MM.1S (cell line): ENCODE measurements at regions not wholly inside any gene's neighbourhood (a gene's known extent, or its start where the extent isn't known, plus 50 kb on each side); places are given as distances from the start of the nearest gene placed in this dataset.
"Not testable (repeated sequence)": the region's sequence is repeated elsewhere in the genome, so short reads cannot be mapped to it uniquely, and the experiment has no call there.

Source experiments
- DNase-seq: peaks from one replicate; pipeline ENCODE4 v3.0.0-alpha.2; 2015
- H2AFZ ChIP-seq: fragments of 300-600 bp; sonication (generic); 2 replicates; pipeline ENCODE4 v1.6.0; 2016; ENCODE audit warnings: antibody characterized with exemption, low read length
- H3F3A ChIP-seq: fragments of 300-600 bp; sonication (generic); 2 replicates; pipeline ENCODE4 v1.6.1; 2016; ENCODE audit warnings: mild to moderate bottlenecking, antibody characterized with exemption, low read length, moderate library complexity, mixed read lengths; ENCODE audit not compliant: insufficient read depth
- H3K27ac ChIP-seq: fragments of 300-600 bp; sonication (generic); 2 replicates; pipeline ENCODE4 v1.5.1; 2016; ENCODE audit warnings: mild to moderate bottlenecking, low read length
- H3K27me3 ChIP-seq: fragments of 300-600 bp; sonication (generic); replicated peaks from 2 replicates; pipeline ENCODE4 v1.6.0; 2016; ENCODE audit warnings: low read length; ENCODE audit not compliant: insufficient read depth
- H3K36me3 ChIP-seq: fragments of 300-600 bp; sonication (generic); replicated peaks from 2 replicates; pipeline ENCODE4 v1.6.1; 2016; ENCODE audit warnings: mild to moderate bottlenecking, low read length, mixed read lengths; ENCODE audit not compliant: insufficient read depth
- H3K4me1 ChIP-seq: fragments of 300-600 bp; sonication (generic); 2 replicates; pipeline ENCODE4 v1.6.1; 2016; ENCODE audit warnings: low read length, mixed read lengths
- H3K4me2 ChIP-seq: fragments of 300-600 bp; sonication (generic); 2 replicates; pipeline ENCODE4 v1.6.0; 2016; ENCODE audit warnings: low read depth, low read length
- H3K4me3 ChIP-seq: fragments of 300-600 bp; sonication (generic); 2 replicates; pipeline ENCODE4 v1.5.1; 2016; ENCODE audit warnings: low read length, mixed read lengths
- H3K79me2 ChIP-seq: fragments of 300-600 bp; sonication (generic); 2 replicates; pipeline ENCODE4 v1.6.1; 2016; ENCODE audit warnings: mixed run types, low read length, mixed read lengths
- H3K9ac ChIP-seq: fragments of 300-600 bp; sonication (generic); 2 replicates; pipeline ENCODE4 v1.6.1; 2016; ENCODE audit warnings: low read length, mixed read lengths
- H3K9me2 ChIP-seq: fragments of 300-600 bp; sonication (generic); replicated peaks from 2 replicates; pipeline ENCODE4 v1.6.1; 2016; ENCODE audit warnings: mild to moderate bottlenecking, low read length, mixed read lengths; ENCODE audit not compliant: insufficient read depth
- H3K9me3 ChIP-seq: fragments of 300-600 bp; sonication (generic); replicated peaks from 2 replicates; pipeline ENCODE4 v1.6.1; 2016; ENCODE audit warnings: mild to moderate bottlenecking, low read length, mixed read lengths; ENCODE audit not compliant: insufficient read depth
- H4K20me1 ChIP-seq: fragments of 300-600 bp; sonication (generic); 2 replicates; pipeline ENCODE4 v1.6.1; 2016; ENCODE audit warnings: mild to moderate bottlenecking, low read length, moderate library complexity, mixed read lengths; ENCODE audit not compliant: insufficient read depth
- CTCF ChIP-seq: fragments of 300-600 bp; sonication (generic); IDR thresholded peaks from 2 replicates; pipeline ENCODE4 v1.5.1; 2016; ENCODE audit warnings: antibody characterized with exemption, low read length, mixed read lengths
- EZH2 ChIP-seq: fragments of 300-600 bp; sonication (generic); optimal IDR thresholded peaks from 2 replicates; pipeline ENCODE3; 2017; ENCODE audit warnings: low read depth, mild to moderate bottlenecking, antibody characterized with exemption, low read length, mixed read lengths
- EZH2phosphoT487 ChIP-seq: fragments of 300-600 bp; sonication (generic); IDR thresholded peaks from 2 replicates; pipeline ENCODE4 v1.6.1; 2018; ENCODE audit warnings: antibody characterized with exemption, low read length

GRCh38 chr5:44536650-44537260 is 147.5 kb upstream of the FGF10 start:
- Histone ChIP-seq H3F3A (no peaks in the 10 kb centered on the region), H3K27me3 (no peaks in the 10 kb centered on the region), H3K27ac (no peak overlapping the region), H3K4me3 (no peak overlapping the region), H3K9me3 (no peaks in the 10 kb centered on the region), H3K9me2 (no peaks in the 10 kb centered on the region), H3K4me1 (no peaks in the 10 kb centered on the region), H3K9ac (no peak overlapping the region), H3K79me2 (no peaks in the 10 kb centered on the region), H3K36me3 (no peaks in the 10 kb centered on the region), H3K4me2 (no peak overlapping the region), H2AFZ (no peak overlapping the region), H4K20me1 (no peaks in the 10 kb centered on the region)
- TF ChIP-seq CTCF (peak; percentile 70), EZH2phosphoT487 (no peak)
- DNase-seq: peak; percentile 49

- no peaks in the 10 kb centered on the region for H3F3A ChIP-seq
- no peaks in the 10 kb centered on the region for H3K9me3 ChIP-seq
- H3K9me2 ChIP-seq: no peaks in the 10 kb centered on the region
- TF ChIP-seq CTCF (no peak), EZH2phosphoT487 (no peak), EZH2 (no peak)
- H3K9ac ChIP-seq: no peak overlapping the region
- no peaks in the 10 kb centered on the region for H3K79me2 ChIP-seq
- no peaks in the 10 kb centered on the region for H3K36me3 ChIP-seq
- no peak overlapping the region for H2AFZ ChIP-seq
- H3K27ac ChIP-seq: no peak overlapping the region
- no peaks in the 10 kb centered on the region for H4K20me1 ChIP-seq
- H3K27me3 ChIP-seq: no peaks in the 10 kb centered on the region
- no peaks in the 10 kb centered on the region for H3K4me1 ChIP-seq
- no peak overlapping the region for H3K4me3 ChIP-seq
- DNase-seq: no peak
- no peak overlapping the region for H3K4me2 ChIP-seq
Measured at GRCh38 chr5:44535621-44536020, 146.4 kb upstream of the FGF10 start.

GRCh38 chr5:44532981-44533380 is 143.8 kb upstream of the FGF10 start:
- no peak overlapping the region for H2AFZ ChIP-seq
- DNase-seq: no peak
- no peak overlapping the region for H3K4me3 ChIP-seq
- H3K9me2 ChIP-seq: no peaks in the 10 kb centered on the region
- H4K20me1 ChIP-seq: no peaks in the 10 kb centered on the region
- no peaks in the 10 kb centered on the region for H3K36me3 ChIP-seq
- no peak overlapping the region for H3K4me2 ChIP-seq
- no peaks in the 10 kb centered on the region for H3K27me3 ChIP-seq
- H3K9me3 ChIP-seq: no peaks in the 10 kb centered on the region
- H3F3A ChIP-seq: no peaks in the 10 kb centered on the region
- no peaks in the 10 kb centered on the region for H3K4me1 ChIP-seq
- H3K9ac ChIP-seq: no peak overlapping the region
- no peaks in the 10 kb centered on the region for H3K79me2 ChIP-seq
- TF ChIP-seq CTCF: no peak
- no peak for TF ChIP-seq EZH2
- no peak for TF ChIP-seq EZH2phosphoT487
- no peak overlapping the region for H3K27ac ChIP-seq

- not testable (repeated sequence) for H3K9ac ChIP-seq, H3K4me1 ChIP-seq, H3K4me2 ChIP-seq, H3K27me3 ChIP-seq, H2AFZ ChIP-seq, H3K36me3 ChIP-seq, H3K27ac ChIP-seq, H3F3A ChIP-seq, H3K4me3 ChIP-seq, H3K9me3 ChIP-seq, H3K79me2 ChIP-seq, H3K9me2 ChIP-seq, H4K20me1 ChIP-seq, DNase-seq
Measured at GRCh38 chr5:44531756-44532155, 142.5 kb upstream of the FGF10 start.

GRCh38 chr5:44530783-44531182 is 141.6 kb upstream of the FGF10 start:
- H3K4me3 ChIP-seq, H3K36me3 ChIP-seq, H3K9ac ChIP-seq, H3K9me3 ChIP-seq, H3K4me1 ChIP-seq, H3K79me2 ChIP-seq, H3K27me3 ChIP-seq, H3K9me2 ChIP-seq, DNase-seq, H2AFZ ChIP-seq, H3K4me2 ChIP-seq, H4K20me1 ChIP-seq, H3F3A ChIP-seq, H3K27ac ChIP-seq: not testable (repeated sequence)
